HCT116 (cell line): ENCODE measurements at regions not wholly inside any gene's neighbourhood (a gene's known extent, or its start where the extent isn't known, plus 50 kb on each side); places are given as distances from the start of the nearest gene placed in this dataset.

ENCODE experiments used
- ATF3 ChIP-seq: IDR thresholded peaks from 2 replicates; pipeline ENCODE4 v1.6.1; 2012
- CTCF ChIP-seq, 3 experiments: fragments of 200-600 bp in 1 of 3; sonication (generic) in 1 of 3; IDR thresholded peaks in 2 of 3; conservative IDR thresholded peaks in 1 of 3; 2 replicates each; pipeline ENCODE4 v1.5.1; 2012 to 2017; ENCODE audit warnings: low read depth in 2 of 3, low read length in 2 of 3, antibody characterized with exemption in 1 of 3, borderline replicate concordance in 1 of 3, control low read depth in 1 of 3, mild to moderate bottlenecking in 1 of 3, mixed read lengths in 1 of 3, mixed run types in 1 of 3, moderate library complexity in 1 of 3; ENCODE audit not compliant: insufficient read depth in 1 of 3
- EZH2phosphoT487 ChIP-seq: fragments of 200-600 bp; IDR thresholded peaks from 2 replicates; pipeline ENCODE4 v1.6.1; 2018; ENCODE audit warnings: antibody characterized with exemption, borderline replicate concordance
- FOSL1 ChIP-seq: IDR thresholded peaks from 2 replicates; pipeline ENCODE4 v1.6.1; 2012; ENCODE audit warnings: low read depth
- JUND ChIP-seq: IDR thresholded peaks from 2 replicates; pipeline ENCODE4 v1.6.1; 2012
- MAX ChIP-seq: IDR thresholded peaks from 2 replicates; pipeline ENCODE4 v1.6.1; 2012
- POLR2A ChIP-seq: IDR thresholded peaks from 2 replicates; pipeline ENCODE4 v1.7.0; 2011; ENCODE audit warnings: borderline replicate concordance; ENCODE audit not compliant: insufficient read depth, insufficient read length; ENCODE audit errors: extremely low read depth
- RAD21 ChIP-seq: IDR thresholded peaks from 2 replicates; pipeline ENCODE4 v1.6.1; 2012; ENCODE audit warnings: low read depth, mild to moderate bottlenecking
- SIN3A ChIP-seq: IDR thresholded peaks from 2 replicates; pipeline ENCODE4 v1.6.1; 2012; ENCODE audit warnings: low read depth
- SP1 ChIP-seq: IDR thresholded peaks from 2 replicates; pipeline ENCODE4 v1.6.1; 2012; ENCODE audit warnings: low read depth
- ZBTB33 ChIP-seq: IDR thresholded peaks from 2 replicates; pipeline ENCODE4 v1.6.1; 2011; ENCODE audit warnings: mild to moderate bottlenecking, low read length, moderate library complexity; ENCODE audit not compliant: insufficient replicate concordance; ENCODE audit errors: extremely low read depth
- ZNF274 ChIP-seq: fragments of 200-500 bp; sonication (Bioruptor generic); IDR thresholded peaks from 2 replicates; pipeline ENCODE4 v1.6.1; 2014; ENCODE audit warnings: mild to moderate bottlenecking, low read depth, low read length, inconsistent platforms

GRCh38 chr12:130011611-130012385 lies 108.0 kb upstream of the TMEM132D start:
- TF ChIP-seq FOSL1 (no peak), SIN3A (no peak), EZH2phosphoT487 (no peak), CTCF (IDR thresholded peaks at IDR 0.05 in 2 of 3, conservative IDR thresholded peaks at IDR 0.05 in 1 of 3; ENCODE audit: borderline replicate concordance in 1 of 3, insufficient read depth in 1 of 3, low read depth in 2 of 3, low read length in 2 of 3) (no peak), ZBTB33 (no peak), RAD21 (no peak), ZNF274 (no peak), MAX (no peak), SP1 (no peak), JUND (no peak), POLR2A (no peak), ATF3 (no peak)
